MCF 10A (cell line): ENCODE measurements at regions not wholly inside any gene's neighbourhood (a gene's known extent, or its start where the extent isn't known, plus 50 kb on each side); places are given as distances from the start of the nearest gene placed in this dataset.

Experiments used
- BruUV-seq: library from RNA; stranded (reverse); fragments of 400-500 nt; replicated peaks from 2 replicates; lab custom pipeline; 2021; lab: Mats Ljungman, UMichigan
- CTCF ChIA-PET: fragments of 300-600 bp; sonication (Branson Sonifier 250); formaldehyde crosslinking; extraction: SDS; loops from one replicate; lab custom pipeline; 2021; ENCODE audit warnings: antibody characterized with exemption, inconsistent platforms; lab: Yijun Ruan, JAX
- POLR2A ChIA-PET: fragments of 300-600, 350-650 bp; sonication (Branson Sonifier 250); formaldehyde crosslinking; extraction: SDS; loops from one replicate; lab custom pipeline; 2020; ENCODE audit warnings: antibody characterized with exemption, inconsistent platforms; lab: Yijun Ruan, JAX
- DNase-seq: peaks from one replicate; pipeline ENCODE4 v3.0.0-alpha.2; 2018; ENCODE audit not compliant: unreplicated experiment
- H3K27ac Mint-ChIP-seq: one replicate; pipeline ENCODE4 v1.8.0; 2022; ENCODE audit warnings: mild to moderate bottlenecking, low read depth, mixed read lengths; ENCODE audit not compliant: unreplicated experiment
- H3K27me3 Mint-ChIP-seq: one replicate; pipeline ENCODE4 v1.8.0; 2022; ENCODE audit warnings: mixed read lengths; ENCODE audit not compliant: insufficient read depth, unreplicated experiment
- H3K36me3 Mint-ChIP-seq: one replicate; pipeline ENCODE4 v1.8.0; 2022; ENCODE audit warnings: mild to moderate bottlenecking, moderate library complexity, mixed read lengths; ENCODE audit not compliant: insufficient read depth, unreplicated experiment
- H3K4me1 Mint-ChIP-seq: one replicate; pipeline ENCODE4 v1.8.0; 2022; ENCODE audit warnings: mixed read lengths; ENCODE audit not compliant: insufficient read depth, unreplicated experiment
- H3K4me3 Mint-ChIP-seq: one replicate; pipeline ENCODE4 v1.8.0; 2022; ENCODE audit warnings: mild to moderate bottlenecking, moderate library complexity, mixed read lengths; ENCODE audit not compliant: unreplicated experiment
- H3K9me3 Mint-ChIP-seq: one replicate; pipeline ENCODE4 v1.8.0; 2022; ENCODE audit warnings: mixed read lengths; ENCODE audit not compliant: unreplicated experiment
- CTCF ChIP-seq: fragments of 200-600 bp; IDR thresholded peaks from one replicate; pipeline ENCODE4 v1.8.0; 2022; ENCODE audit warnings: antibody characterized with exemption, mild to moderate bottlenecking; ENCODE audit not compliant: unreplicated experiment
- intact Hi-C: fragments of 100-400 bp; cut with micrococcal nuclease; formaldehyde crosslinking; loops from 2 replicates; pipeline ENCODE4 v1.14.1; 2022

GRCh38 chr1:68954841-68955240, 458.0 kb upstream of the DEPDC1 start:
- no peak for TF ChIP-seq CTCF
- Mint-ChIP-seq H3K27ac (no peak overlapping the region), H3K4me1 (no peaks in the 10 kb centered on the region), H3K9me3 (no peaks in the 10 kb centered on the region), H3K27me3 (no peaks in the 10 kb centered on the region), H3K4me3 (no peak overlapping the region), H3K36me3 (no peaks in the 10 kb centered on the region)
- ChIA-PET CTCF (no interaction called here), POLR2A (no interaction called here)
- no TSS peak for BruUV-seq
- no peak for DNase-seq
- intact Hi-C loops = no loop called here

GRCh38 chr1:68955424-68955823, 458.5 kb upstream of the DEPDC1 start:
- POLR2A ChIA-PET = no interaction called here
- H3K27ac Mint-ChIP-seq = no peak overlapping the region
- intact Hi-C loops = no loop called here
- BruUV-seq = no TSS peak
- DNase-seq = peak; percentile 11
- H3K4me3 Mint-ChIP-seq = no peak overlapping the region
- TF ChIP-seq CTCF = no peak
- CTCF ChIA-PET = interaction anchor here (0.7 kb wide), 2 partner anchors 18 to 838 kb away, joined by 3 read pairs; no protein-coding TSS in a partner anchor
- H3K36me3 Mint-ChIP-seq = no peaks in the 10 kb centered on the region
- H3K9me3 Mint-ChIP-seq = no peaks in the 10 kb centered on the region
- H3K4me1 Mint-ChIP-seq = no peaks in the 10 kb centered on the region
- no peaks in the 10 kb centered on the region for H3K27me3 Mint-ChIP-seq

DNA sequence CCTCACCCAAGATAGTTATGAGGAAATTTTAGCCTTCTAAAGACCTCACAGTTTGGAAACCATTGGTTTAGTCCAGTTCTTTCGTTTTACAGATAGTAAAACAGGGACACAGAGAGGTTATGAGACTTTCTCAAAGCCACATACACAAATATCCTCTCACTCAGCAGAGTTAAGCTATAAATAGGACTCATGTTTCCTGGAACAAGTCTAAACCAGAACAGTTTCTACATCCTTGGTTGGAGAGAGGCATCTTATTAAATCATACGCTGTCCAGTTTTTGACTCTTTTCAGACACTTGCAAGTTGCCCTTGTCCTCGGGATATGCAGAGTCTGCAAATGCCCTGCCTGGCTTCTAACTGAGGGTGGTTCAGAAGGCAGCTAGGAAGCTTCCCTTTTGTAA, 462.1 kb upstream of the DEPDC1 start:
- no peak overlapping the region for H3K27ac Mint-ChIP-seq
- BruUV-seq = no TSS peak
- CTCF ChIA-PET = interaction anchor here (1.8 kb wide), 1 partner anchor 15 kb away, joined by 4 read pairs; no protein-coding TSS in a partner anchor
- H3K27me3 Mint-ChIP-seq = no peaks in the 10 kb centered on the region
- no peak for TF ChIP-seq CTCF
- H3K4me1 Mint-ChIP-seq = no peaks in the 10 kb centered on the region
- POLR2A ChIA-PET = no interaction called here
- no peak overlapping the region for H3K4me3 Mint-ChIP-seq
- intact Hi-C loops = no loop called here
- H3K36me3 Mint-ChIP-seq = no peaks in the 10 kb centered on the region
- H3K9me3 Mint-ChIP-seq = no peaks in the 10 kb centered on the region
- no peak for DNase-seq

- no TSS peak for BruUV-seq
- intact Hi-C loops = no loop called here
- Mint-ChIP-seq H3K9me3 (no peaks in the 10 kb centered on the region), H3K27ac (no peak overlapping the region), H3K36me3 (no peaks in the 10 kb centered on the region), H3K4me1 (no peaks in the 10 kb centered on the region), H3K27me3 (no peaks in the 10 kb centered on the region), H3K4me3 (no peak overlapping the region)
- ChIA-PET CTCF (interaction anchor here (0.5 to 1.8 kb wide), 2 partner anchors 15 to 22 kb away, joined by 3 to 4 read pairs; no protein-coding TSS in a partner anchor), POLR2A (no interaction called here)
- peak; percentile 16 for DNase-seq
- no peak for TF ChIP-seq CTCF
Observed at GRCh38 chr1:68959461-68960030, 462.7 kb upstream of the DEPDC1 start.
